ENCODE measurements at regions not wholly inside any gene's neighbourhood (a gene's known extent, or its start where the extent isn't known, plus 50 kb on each side); places are given as distances from the start of the nearest gene placed in this dataset.

GRCh38 chr17:71405101-71405500 is 715.7 kb upstream of the SOX9 start:
- no peak for DNase-seq

DNA sequence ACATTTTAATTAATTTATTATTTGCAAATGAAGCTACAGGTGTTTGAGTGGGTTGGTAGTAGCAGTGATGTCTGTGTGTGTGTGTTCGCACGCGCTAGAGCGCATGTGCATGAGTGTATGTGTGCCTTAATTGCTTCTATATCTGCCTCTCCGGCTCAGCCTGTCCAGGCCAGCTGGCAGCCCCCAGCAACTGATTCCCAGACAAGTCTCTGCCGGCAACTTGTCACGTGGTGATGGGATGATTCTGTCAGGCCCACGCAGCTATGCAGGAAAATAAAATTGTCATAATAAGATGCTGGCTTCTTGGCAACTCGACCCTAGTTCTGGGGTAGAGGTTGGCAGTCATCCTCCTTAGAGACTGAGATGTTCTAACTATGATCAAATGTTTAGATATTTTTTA is 712.8 kb upstream of the SOX9 start:
- no peak for DNase-seq

- no peak for DNase-seq
Measured at GRCh38 chr17:71409137-71409536, 711.7 kb upstream of the SOX9 start.

GRCh38 chr17:71409712-71410111 is 711.1 kb upstream of the SOX9 start:
- DNase-seq, result peak; percentile 91

GRCh38 chr17:71412803-71413202 is 708.0 kb upstream of the SOX9 start:
- DNase-seq, result peak; percentile 98

DNA sequence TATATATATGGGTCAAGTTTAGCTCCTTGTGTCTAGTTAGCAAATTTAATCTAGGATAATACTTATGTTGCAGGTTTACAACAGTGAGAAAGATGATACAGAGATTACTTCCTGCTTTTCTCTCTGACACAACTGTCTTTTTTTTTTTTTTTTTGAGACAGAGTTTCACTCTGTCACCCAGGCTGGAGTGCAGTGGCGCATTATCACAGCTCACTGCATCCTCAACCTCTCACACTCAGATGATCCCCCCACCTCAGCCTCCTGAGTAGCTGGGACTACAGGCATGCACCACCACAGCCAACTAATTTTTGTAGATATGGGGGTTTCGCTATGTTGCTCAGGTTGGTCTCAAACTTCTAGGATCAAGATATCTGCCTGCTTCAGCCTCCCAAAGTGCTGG is 706.9 kb upstream of the SOX9 start:
- no peak for DNase-seq

GRCh38 chr17:71417142-71417541 is 703.7 kb upstream of the SOX9 start:
- DNase-seq, result no peak

DNA sequence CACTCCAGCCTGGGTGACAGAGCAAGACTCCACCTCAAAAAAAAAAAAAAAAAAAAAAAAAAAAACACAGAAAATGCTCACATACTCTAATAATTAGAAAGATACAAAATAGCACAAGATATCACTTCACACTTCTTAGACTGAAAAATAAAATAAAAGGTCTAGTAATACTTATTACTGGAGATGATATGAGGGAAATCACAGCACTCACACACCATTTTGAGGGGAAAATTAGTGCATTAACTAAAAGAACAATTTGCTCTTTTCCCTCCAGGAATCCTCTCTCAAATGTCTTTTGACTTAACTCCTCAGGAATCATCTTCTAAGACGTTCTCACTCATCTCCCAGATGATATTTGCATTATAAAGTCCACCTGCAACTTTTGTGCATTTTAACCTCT is 697.9 kb upstream of the SOX9 start:
- no peak for DNase-seq

GRCh38 chr17:71423871-71424546 is 696.8 kb upstream of the SOX9 start:
- DNase-seq, result no peak

GRCh38 chr17:71427801-71428200 is 693.0 kb upstream of the SOX9 start:
- no peak for DNase-seq

DNA sequence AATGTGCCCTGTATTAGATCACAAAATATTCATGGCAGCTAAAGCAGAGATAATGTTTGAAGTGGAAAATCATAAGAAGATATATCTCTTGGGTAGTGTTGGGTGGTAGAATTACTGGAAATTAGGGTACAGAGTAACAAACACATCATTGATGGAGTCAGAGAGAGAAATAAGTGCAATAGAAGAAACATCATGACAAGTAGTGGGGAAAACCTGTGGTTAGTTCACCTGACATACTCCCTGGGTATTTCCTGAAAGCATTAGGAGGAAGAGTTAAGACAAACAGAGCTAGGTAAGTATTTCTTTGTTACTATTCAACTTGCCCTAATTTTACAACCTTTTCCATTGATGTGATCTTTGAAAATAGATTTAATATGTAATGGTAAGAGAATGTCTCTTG is 691.9 kb upstream of the SOX9 start:
- no peak for DNase-seq

- no peak for DNase-seq
Measured at GRCh38 chr17:71430281-71430680, 690.5 kb upstream of the SOX9 start.

- DNase-seq, result no peak
Measured at GRCh38 chr17:71431146-71431545, 689.7 kb upstream of the SOX9 start.

GRCh38 chr17:71432378-71433315 is 688.2 kb upstream of the SOX9 start:
- DNase-seq, result peak; percentile 32

DNA sequence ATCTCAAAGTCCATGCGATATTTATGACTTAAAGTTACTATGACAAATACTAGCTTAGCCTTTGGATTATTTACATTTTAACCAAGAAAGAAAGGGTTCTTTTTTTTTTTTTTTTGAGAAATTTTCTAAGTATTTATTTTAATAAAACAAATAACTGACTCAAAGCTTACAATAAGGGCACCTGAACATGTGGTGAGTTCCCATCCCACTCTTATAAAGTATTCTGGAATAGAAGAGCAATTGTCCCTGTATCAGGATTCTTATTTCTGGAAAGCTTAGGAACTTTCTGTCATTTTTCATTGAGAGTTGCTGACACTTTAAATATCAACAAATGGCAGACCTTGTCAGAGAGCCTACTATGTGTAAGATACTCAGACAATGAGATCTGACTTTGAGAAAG is 686.1 kb upstream of the SOX9 start:
- DNase-seq, result no peak

DNA sequence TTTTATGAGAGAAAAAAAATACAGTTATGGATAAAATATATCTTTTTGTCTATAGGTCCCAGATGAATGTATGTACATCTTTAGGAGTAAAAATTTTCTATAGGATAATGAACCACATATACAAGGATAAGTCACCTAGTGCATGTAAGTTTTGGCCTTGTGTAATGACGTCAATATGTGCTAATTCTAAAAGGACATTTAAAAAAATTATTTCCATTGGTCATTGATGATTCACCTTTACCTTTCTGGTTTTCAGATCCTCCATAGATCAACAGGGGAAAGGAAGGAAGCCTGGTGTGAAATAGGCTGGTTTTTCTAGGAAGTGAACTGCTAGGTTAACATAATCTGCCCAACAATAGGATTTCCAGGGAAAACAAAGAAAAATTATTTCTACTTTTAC is 684.3 kb upstream of the SOX9 start:
- DNase-seq, result no peak

- peak; percentile 50 for DNase-seq
Measured at GRCh38 chr17:71437166-71437565, 683.7 kb upstream of the SOX9 start.

DNA sequence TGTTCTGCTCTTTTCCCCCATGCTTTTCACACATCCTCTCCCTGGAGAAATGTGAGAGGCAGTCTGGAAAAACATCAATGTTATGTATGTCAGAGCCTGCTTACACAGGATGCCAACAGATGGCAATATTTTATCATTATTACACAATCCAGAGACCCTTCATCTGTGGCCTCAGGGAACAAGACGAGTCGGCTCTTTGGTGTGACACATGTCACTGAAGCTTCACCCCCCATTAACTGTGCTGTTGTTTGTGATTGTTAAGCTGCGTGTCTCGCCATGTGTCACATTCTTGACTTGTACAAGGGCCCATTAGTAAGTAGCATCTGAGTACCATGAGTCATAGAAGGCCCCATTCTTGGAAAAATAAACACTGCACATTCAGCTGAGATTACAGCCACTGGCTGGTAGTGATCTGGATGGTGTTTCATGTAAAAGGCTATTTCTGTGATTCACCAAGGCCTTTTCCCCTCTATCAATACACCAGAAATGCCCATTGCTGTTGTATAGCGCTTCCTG is 682.1 kb upstream of the SOX9 start:
- peak; percentile 97 for DNase-seq

GRCh38 chr17:71440513-71440912 is 680.3 kb upstream of the SOX9 start:
- peak; percentile 13 for DNase-seq

DNA sequence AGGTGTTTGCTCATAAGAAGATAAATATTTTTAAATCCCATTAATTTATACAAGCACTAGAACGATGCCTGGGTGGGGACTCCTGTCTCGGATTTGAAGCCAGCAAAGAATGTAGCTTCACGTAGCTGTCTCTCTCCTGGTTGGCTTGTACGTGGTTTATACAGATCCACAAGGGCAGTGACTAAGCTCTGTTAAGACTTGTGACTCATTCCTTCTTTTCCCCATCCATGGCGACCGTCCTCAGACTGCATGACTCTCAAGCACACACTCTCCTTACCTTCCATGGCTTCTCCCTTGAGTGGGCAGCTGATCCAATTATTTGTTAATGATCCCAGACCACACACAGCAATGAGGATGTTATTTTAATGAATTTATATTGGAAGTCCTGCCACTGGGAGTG is 679.7 kb upstream of the SOX9 start:
- peak; percentile 94 for DNase-seq

DNA sequence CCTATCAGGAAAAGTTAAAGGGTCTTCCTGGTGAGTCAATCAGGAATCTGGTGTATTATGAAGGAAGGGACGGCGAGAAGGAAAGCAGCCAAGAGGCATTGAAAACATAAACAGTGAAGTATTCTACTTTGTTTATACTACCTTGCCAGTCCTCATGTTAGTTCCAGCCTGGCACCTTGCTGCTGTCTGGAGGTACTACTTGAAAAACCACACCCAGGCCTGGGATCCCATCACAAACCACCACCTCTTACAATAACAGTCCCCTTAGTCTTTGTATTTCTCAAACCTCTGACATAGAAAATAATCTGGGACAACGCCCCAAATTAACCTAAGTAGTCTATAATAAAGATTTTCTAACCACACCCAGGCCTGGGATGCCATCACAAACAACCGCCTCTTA is 676.7 kb upstream of the SOX9 start:
- no peak for DNase-seq

DNA sequence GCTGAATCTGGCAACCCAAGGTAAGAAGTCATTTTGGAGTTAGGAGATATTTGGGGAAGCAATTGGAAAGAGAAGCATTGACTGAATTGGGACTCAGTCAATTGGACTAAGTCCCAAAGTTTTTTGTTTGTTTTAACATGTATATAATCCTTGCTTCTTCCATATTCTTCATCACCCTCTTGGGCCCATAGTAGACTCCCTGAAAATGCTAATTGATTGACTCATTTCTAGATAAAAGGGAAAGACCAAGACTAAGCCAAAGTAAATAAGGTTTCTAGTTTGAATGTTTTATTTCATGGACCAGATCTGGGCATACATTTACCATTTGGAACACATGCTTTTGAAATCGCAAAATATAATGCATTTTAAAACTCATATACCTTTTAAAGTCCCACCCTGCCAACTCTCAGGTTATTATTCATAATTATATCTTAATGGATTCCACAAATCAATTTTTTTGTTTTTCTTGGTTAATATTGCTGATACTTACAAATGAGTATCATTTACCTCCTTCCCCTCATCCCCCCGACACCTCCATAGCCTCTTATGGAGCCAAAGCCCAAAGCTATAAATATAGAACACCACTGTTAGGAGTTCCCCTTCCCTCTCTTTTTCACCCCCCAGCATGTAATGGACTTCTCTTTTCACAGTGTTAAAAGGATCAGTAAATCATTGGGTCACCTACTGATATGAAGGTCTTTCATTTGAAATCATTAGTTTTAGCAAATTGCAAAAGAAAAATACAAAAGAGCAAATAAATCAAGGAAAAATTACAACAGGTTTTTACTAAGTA is 674.0 kb upstream of the SOX9 start:
- peak; percentile 13 for DNase-seq

- DNase-seq, result no peak
Measured at GRCh38 chr17:71447644-71448043, 673.2 kb upstream of the SOX9 start.

All from fibroblast of skin of back (primary cell).